Tibial artery (tissue), 4 donors: ENCODE measurements at regions not wholly inside any gene's neighbourhood (a gene's known extent, or its start where the extent isn't known, plus 50 kb on each side); places are given as distances from the start of the nearest gene placed in this dataset.

ENCODE experiments used
- DNase-seq, 2 donors: peaks; one replicate each; pipeline ENCODE4 v3.0.0-alpha.2; 2019
- H3K27ac ChIP-seq, 2 donors: fragments of 200-600 bp; sonication (generic) in 1 of 2; 1 replicate in 1 of 2; 2 replicates in 1 of 2; pipeline ENCODE4 v1.5.1; 2018 to 2019; ENCODE audit warnings: mild to moderate bottlenecking in 1 of 2
- H3K27me3 ChIP-seq, 2 donors: fragments of 200-600 bp; sonication (generic) in 1 of 2; one replicate each; pipeline versions ENCODE4 v1.5.1 to v1.6.0; 2016 to 2019
- H3K36me3 ChIP-seq, 3 donors: fragments of 200-600 bp; sonication (generic) in 2 of 3; one replicate each; pipeline ENCODE4 v1.5.1; 2016 to 2019; ENCODE audit warnings: mild to moderate bottlenecking in 2 of 3
- H3K4me1 ChIP-seq, 4 donors: fragments of 200-600 bp; sonication (generic) in 2 of 4; 1 replicate in 3 of 4; 2 replicates in 1 of 4; pipeline ENCODE4 v1.5.1; 2016 to 2019
- H3K4me3 ChIP-seq, 2 donors: fragments of 200-600 bp; sonication (generic) in 1 of 2; 1 replicate in 1 of 2; 2 replicates in 1 of 2; pipeline ENCODE4 v1.5.1; 2018 to 2019; ENCODE audit warnings: mild to moderate bottlenecking in 2 of 2
- H3K9me3 ChIP-seq, 3 donors: fragments of 200-600 bp; sonication (generic) in 1 of 3; one replicate each; pipeline ENCODE4 v1.5.1; 2016 to 2019
- CTCF ChIP-seq, 2 experiments: fragments of 200-600 bp in 1 of 2; fragments of 450-650 bp in 1 of 2; IDR thresholded peaks; one replicate each; pipeline ENCODE4 v1.5.1; 2017 to 2019; ENCODE audit warnings: antibody characterized with exemption in 2 of 2, mild to moderate bottlenecking in 1 of 2, moderate library complexity in 1 of 2
- intact Hi-C: fragments of 100-400 bp; cut with DNase I; formaldehyde crosslinking; loops from one replicate; pipeline ENCODE4 v1.15.0; 2023; ENCODE audit warnings: low total_unique reads

GRCh38 chr4:123588631-123589241 lies 192.1 kb downstream of the SPRY1 start:
- H3K9me3 ChIP-seq, result no peaks in the 10 kb centered on the region
- H3K4me1 ChIP-seq, result peaks cover 0 to 24% (median 6%) of the 10 kb centered on the region in 4 donors
- peak overlapping the region; percentile 74 to 77 for H3K27ac ChIP-seq
- no peaks in the 10 kb centered on the region for H3K36me3 ChIP-seq
- intact Hi-C loops, result loop anchor here (2.0 kb wide), 1 partner anchor 190 kb away; no protein-coding TSS in a partner anchor
- H3K4me3 ChIP-seq, result peak overlapping the region in 1 of 2 donors; percentile 15
- no peak for TF ChIP-seq CTCF (IDR thresholded peaks at IDR 0.05)
- H3K27me3 ChIP-seq, result no peaks in the 10 kb centered on the region
- peak in 1 of 2 donors; percentile 78 for DNase-seq

GRCh38 chr4:123589301-123589700 lies 192.7 kb downstream of the SPRY1 start:
- H3K9me3 ChIP-seq, result no peaks in the 10 kb centered on the region
- no peak for DNase-seq
- H3K27me3 ChIP-seq, result no peaks in the 10 kb centered on the region
- H3K36me3 ChIP-seq, result no peaks in the 10 kb centered on the region
- H3K4me3 ChIP-seq, result no peak overlapping the region
- intact Hi-C loops, result loop anchor here (2.0 kb wide), 1 partner anchor 190 kb away; no protein-coding TSS in a partner anchor
- no peak for TF ChIP-seq CTCF (IDR thresholded peaks at IDR 0.05)
- H3K4me1 ChIP-seq, result peaks cover 0 to 24% (median 6%) of the 10 kb centered on the region in 4 donors
- peak overlapping the region; percentile 74 to 77 for H3K27ac ChIP-seq

- H3K27ac ChIP-seq, result peak overlapping the region in 1 of 2 donors; percentile 17
- no peak overlapping the region for H3K4me3 ChIP-seq
- no peak for TF ChIP-seq CTCF (IDR thresholded peaks at IDR 0.05)
- H3K36me3 ChIP-seq, result no peaks in the 10 kb centered on the region
- no peaks in the 10 kb centered on the region for H3K9me3 ChIP-seq
- no peaks in the 10 kb centered on the region for H3K27me3 ChIP-seq
- intact Hi-C loops, result no loop called here
- H3K4me1 ChIP-seq, result peaks cover 0 to 24% (median 6%) of the 10 kb centered on the region in 4 donors
- DNase-seq, result no peak
Observed at GRCh38 chr4:123591875-123592274, 195.3 kb downstream of the SPRY1 start.

GRCh38 chr4:123593655-123594054 lies 197.1 kb downstream of the SPRY1 start:
- DNase-seq, result no peak
- no peak overlapping the region for H3K4me3 ChIP-seq
- H3K27me3 ChIP-seq, result no peaks in the 10 kb centered on the region
- H3K36me3 ChIP-seq, result no peaks in the 10 kb centered on the region
- peaks cover 0 to 9% (median 0%) of the 10 kb centered on the region in 4 donors for H3K4me1 ChIP-seq
- no peaks in the 10 kb centered on the region for H3K9me3 ChIP-seq
- H3K27ac ChIP-seq, result no peak overlapping the region
- TF ChIP-seq CTCF (IDR thresholded peaks at IDR 0.05), result no peak
- intact Hi-C loops, result no loop called here

- no peak overlapping the region for H3K4me3 ChIP-seq
- no peaks in the 10 kb centered on the region for H3K36me3 ChIP-seq
- intact Hi-C loops, result no loop called here
- H3K9me3 ChIP-seq, result no peaks in the 10 kb centered on the region
- peaks cover 0 to 14% (median 5%) of the 10 kb centered on the region in 4 donors for H3K4me1 ChIP-seq
- H3K27me3 ChIP-seq, result no peaks in the 10 kb centered on the region
- H3K27ac ChIP-seq, result no peak overlapping the region
- TF ChIP-seq CTCF (IDR thresholded peaks at IDR 0.05), result no peak
- no peak for DNase-seq
Observed at GRCh38 chr4:123596805-123597204, 200.2 kb downstream of the SPRY1 start.
